ENCODE measurements at regions not wholly inside any gene's neighbourhood (a gene's known extent, or its start where the extent isn't known, plus 50 kb on each side); places are given as distances from the start of the nearest gene placed in this dataset.
A peak's percentile ranks its signal among the peaks of the same experiment; 100 is the strongest.

DNA sequence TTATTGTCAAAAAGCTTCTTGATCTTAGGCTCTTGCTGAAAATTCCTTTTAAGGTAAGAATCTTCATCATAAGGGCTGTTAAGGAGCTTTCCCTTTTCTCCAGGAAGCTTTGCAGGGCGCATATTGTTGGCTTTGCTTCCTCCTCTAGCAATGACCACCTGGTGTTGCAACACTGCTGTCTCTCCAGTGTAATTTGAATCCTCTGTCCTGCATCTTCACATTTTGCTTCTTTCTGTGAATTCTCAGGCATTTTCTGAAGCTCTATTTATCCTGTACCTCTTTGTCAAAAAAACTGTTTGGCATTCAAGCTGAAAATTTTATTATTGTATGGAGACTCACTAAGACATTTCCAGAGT, 533.1 kb upstream of the CHAC2 start:
- peak; percentile 10 for DNase-seq (ENCODE audit: low spot score)
- 42% methylated on average over 1 of the region's 1 CpG for WGBS (ENCODE audit: low lambda C conversion rate, missing lambda C conversion rate)
- H2AFZ ChIP-seq, result no peak overlapping the region
- no peaks in the 10 kb centered on the region for H3K9me2 ChIP-seq (replicated peaks; ENCODE audit: insufficient read depth)
- no peaks in the 10 kb centered on the region for H3K4me1 ChIP-seq (ENCODE audit: insufficient read depth)
- H3K27ac ChIP-seq, result no peak overlapping the region
- no peak overlapping the region for H3K4me2 ChIP-seq
- no peaks in the 10 kb centered on the region for H3K9me3 ChIP-seq (ENCODE audit: low read depth)
- H3K4me3 ChIP-seq, result no peak overlapping the region
- no peaks in the 10 kb centered on the region for H3K79me2 ChIP-seq
- no peaks in the 10 kb centered on the region for H3K36me3 ChIP-seq (replicated peaks; ENCODE audit: insufficient read depth, low read depth)
- TF ChIP-seq EZH2 (IDR thresholded peaks at IDR 0.05; ENCODE audit: borderline replicate concordance) (no peak), EZH2phosphoT487 (IDR thresholded peaks at IDR 0.05; ENCODE audit: low read depth, severe bottlenecking, unreplicated experiment) (no peak)
- TF ChIP-seq, protein P1, sequence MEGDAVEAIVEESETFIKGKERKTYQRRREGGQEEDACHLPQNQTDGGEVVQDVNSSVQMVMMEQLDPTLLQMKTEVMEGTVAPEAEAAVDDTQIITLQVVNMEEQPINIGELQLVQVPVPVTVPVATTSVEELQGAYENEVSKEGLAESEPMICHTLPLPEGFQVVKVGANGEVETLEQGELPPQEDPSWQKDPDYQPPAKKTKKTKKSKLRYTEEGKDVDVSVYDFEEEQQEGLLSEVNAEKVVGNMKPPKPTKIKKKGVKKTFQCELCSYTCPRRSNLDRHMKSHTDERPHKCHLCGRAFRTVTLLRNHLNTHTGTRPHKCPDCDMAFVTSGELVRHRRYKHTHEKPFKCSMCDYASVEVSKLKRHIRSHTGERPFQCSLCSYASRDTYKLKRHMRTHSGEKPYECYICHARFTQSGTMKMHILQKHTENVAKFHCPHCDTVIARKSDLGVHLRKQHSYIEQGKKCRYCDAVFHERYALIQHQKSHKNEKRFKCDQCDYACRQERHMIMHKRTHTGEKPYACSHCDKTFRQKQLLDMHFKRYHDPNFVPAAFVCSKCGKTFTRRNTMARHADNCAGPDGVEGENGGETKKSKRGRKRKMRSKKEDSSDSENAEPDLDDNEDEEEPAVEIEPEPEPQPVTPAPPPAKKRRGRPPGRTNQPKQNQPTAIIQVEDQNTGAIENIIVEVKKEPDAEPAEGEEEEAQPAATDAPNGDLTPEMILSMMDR (IDR thresholded peaks at IDR 0.05; ENCODE audit: poor library complexity), result no peak
- no peaks in the 10 kb centered on the region for H3K27me3 ChIP-seq
- no peaks in the 10 kb centered on the region for H4K20me1 ChIP-seq (ENCODE audit: insufficient read depth, poor library complexity, severe bottlenecking)

DNA sequence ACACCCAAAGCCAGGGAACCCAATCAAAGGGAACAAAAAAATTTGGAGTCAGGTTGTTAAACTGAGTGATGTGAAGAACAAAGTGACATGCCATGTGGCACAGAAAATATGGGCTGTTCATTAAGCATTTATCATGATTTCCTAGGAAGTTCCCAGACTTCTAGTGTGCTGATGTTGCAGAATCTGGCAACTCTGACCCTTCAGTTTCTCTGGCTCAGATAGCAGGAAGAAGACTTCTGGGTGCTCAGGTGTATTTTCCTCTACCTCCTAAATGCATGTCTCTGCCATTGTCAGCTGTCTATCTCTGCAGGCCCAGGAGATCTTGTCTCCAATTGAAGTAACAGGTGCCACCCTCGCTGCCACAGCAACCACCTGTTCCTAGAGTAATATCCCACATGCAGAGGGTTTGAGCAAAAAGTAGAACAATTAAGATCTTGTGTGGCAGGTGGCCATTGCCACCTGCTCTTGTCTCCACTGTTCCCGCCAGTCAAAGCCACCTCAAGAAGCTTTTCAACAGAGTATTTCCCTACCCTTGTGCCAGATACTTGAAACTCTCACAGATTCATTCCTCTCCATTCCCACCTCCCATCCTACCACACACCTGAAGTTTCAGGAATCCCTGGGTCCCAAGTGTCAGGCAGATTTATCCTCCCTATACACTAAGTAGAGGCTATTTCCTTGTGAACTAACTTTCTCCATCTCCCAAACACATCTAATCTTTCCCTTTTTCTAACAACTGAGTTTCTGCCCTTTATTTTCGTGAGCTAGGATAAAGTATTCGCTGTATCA, 533.7 kb upstream of the CHAC2 start:
- H3K9me3 ChIP-seq (ENCODE audit: low read depth), result no peaks in the 10 kb centered on the region
- H3K27me3 ChIP-seq, result no peaks in the 10 kb centered on the region
- H3K4me2 ChIP-seq, result no peak overlapping the region
- no peaks in the 10 kb centered on the region for H3K9me2 ChIP-seq (replicated peaks; ENCODE audit: insufficient read depth)
- H3K4me1 ChIP-seq (ENCODE audit: insufficient read depth), result no peaks in the 10 kb centered on the region
- H3K27ac ChIP-seq, result no peak overlapping the region
- no peak overlapping the region for H3K4me3 ChIP-seq
- no peaks in the 10 kb centered on the region for H3K79me2 ChIP-seq
- H4K20me1 ChIP-seq (ENCODE audit: insufficient read depth, poor library complexity, severe bottlenecking), result no peaks in the 10 kb centered on the region
- H3K36me3 ChIP-seq (replicated peaks; ENCODE audit: insufficient read depth, low read depth), result no peaks in the 10 kb centered on the region
- TF ChIP-seq EZH2 (IDR thresholded peaks at IDR 0.05; ENCODE audit: borderline replicate concordance) (no peak), EZH2phosphoT487 (IDR thresholded peaks at IDR 0.05; ENCODE audit: low read depth, severe bottlenecking, unreplicated experiment) (no peak)
- TF ChIP-seq, protein P1 (IDR thresholded peaks at IDR 0.05; ENCODE audit: poor library complexity), result no peak
- no peak for DNase-seq (ENCODE audit: low spot score)
- WGBS (ENCODE audit: low lambda C conversion rate, missing lambda C conversion rate), result 93% methylated on average over 4 of the region's 4 CpGs
- no peak overlapping the region for H2AFZ ChIP-seq

DNA sequence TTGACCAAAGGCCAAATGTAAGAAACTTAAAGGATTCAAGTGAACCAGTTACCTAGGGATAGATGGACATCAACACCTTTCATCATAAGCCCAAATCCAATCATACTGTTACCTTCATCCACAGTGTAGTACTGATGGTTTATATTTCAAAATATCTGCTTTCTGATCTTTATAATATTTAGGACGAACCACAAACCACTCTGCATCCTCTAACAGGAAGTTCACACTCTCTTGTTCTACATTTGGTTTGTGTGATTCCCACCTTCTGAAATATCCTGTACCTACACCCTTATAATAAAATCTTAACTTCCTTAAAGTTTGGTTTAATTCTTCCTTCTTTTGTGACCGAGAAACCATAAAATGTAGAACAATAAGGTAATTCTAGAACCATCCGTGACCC, 535.7 kb upstream of the CHAC2 start:
- Histone ChIP-seq H3K4me1 (ENCODE audit: insufficient read depth) (no peaks in the 10 kb centered on the region), H3K36me3 (replicated peaks; ENCODE audit: insufficient read depth, low read depth) (no peaks in the 10 kb centered on the region), H3K9me3 (ENCODE audit: low read depth) (no peaks in the 10 kb centered on the region), H3K27me3 (no peaks in the 10 kb centered on the region), H3K9me2 (replicated peaks; ENCODE audit: insufficient read depth) (no peaks in the 10 kb centered on the region), H4K20me1 (ENCODE audit: insufficient read depth, poor library complexity, severe bottlenecking) (no peaks in the 10 kb centered on the region), H3K79me2 (no peaks in the 10 kb centered on the region), H3K27ac (no peak overlapping the region), H3K4me3 (no peak overlapping the region), H3K4me2 (no peak overlapping the region), H2AFZ (no peak overlapping the region)
- WGBS (ENCODE audit: low lambda C conversion rate, missing lambda C conversion rate), result 67% methylated on average over 3 of the region's 3 CpGs
- TF ChIP-seq, protein P1 (IDR thresholded peaks at IDR 0.05; ENCODE audit: poor library complexity), result no peak
- no peak for TF ChIP-seq EZH2phosphoT487 (IDR thresholded peaks at IDR 0.05; ENCODE audit: low read depth, severe bottlenecking, unreplicated experiment)
- TF ChIP-seq EZH2 (IDR thresholded peaks at IDR 0.05; ENCODE audit: borderline replicate concordance), result no peak
- DNase-seq (ENCODE audit: low spot score), result no peak
